ENCODE measurements at regions not wholly inside any gene's neighbourhood (a gene's known extent, or its start where the extent isn't known, plus 50 kb on each side); places are given as distances from the start of the nearest gene placed in this dataset.
"Not testable (repeated sequence)": the region's sequence is repeated elsewhere in the genome, so short reads cannot be mapped to it uniquely, and the experiment has no call there.

DNA sequence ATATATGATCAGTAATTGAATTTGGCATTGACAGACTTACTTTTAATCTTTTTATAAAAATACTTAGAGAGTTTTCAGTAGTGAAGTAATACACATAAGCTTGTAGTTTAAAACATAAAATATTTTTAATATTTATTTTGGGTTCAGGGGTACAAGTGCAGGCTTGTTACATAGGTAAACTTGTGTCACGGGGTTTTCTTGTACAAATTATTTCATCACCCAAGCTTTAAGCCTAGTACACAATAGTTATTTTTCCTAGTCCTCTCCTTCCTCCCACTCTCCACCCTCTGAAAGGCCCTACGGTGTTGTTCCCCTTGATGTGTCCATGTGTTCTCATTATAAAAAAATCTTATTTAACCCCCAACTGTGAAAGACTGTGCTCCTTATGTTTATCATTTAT lies 1397.8 kb upstream of the RAG2 start:
- H3K4me3 ChIP-seq (ENCODE audit: low read depth, low read length), result no peak overlapping the region
- TF ChIP-seq, protein P1, sequence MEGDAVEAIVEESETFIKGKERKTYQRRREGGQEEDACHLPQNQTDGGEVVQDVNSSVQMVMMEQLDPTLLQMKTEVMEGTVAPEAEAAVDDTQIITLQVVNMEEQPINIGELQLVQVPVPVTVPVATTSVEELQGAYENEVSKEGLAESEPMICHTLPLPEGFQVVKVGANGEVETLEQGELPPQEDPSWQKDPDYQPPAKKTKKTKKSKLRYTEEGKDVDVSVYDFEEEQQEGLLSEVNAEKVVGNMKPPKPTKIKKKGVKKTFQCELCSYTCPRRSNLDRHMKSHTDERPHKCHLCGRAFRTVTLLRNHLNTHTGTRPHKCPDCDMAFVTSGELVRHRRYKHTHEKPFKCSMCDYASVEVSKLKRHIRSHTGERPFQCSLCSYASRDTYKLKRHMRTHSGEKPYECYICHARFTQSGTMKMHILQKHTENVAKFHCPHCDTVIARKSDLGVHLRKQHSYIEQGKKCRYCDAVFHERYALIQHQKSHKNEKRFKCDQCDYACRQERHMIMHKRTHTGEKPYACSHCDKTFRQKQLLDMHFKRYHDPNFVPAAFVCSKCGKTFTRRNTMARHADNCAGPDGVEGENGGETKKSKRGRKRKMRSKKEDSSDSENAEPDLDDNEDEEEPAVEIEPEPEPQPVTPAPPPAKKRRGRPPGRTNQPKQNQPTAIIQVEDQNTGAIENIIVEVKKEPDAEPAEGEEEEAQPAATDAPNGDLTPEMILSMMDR (conservative IDR thresholded peaks at IDR 0.05; ENCODE audit: low read depth, low read length), result no peak
- DNase-seq (ENCODE audit: low read depth), result no peak

DNA sequence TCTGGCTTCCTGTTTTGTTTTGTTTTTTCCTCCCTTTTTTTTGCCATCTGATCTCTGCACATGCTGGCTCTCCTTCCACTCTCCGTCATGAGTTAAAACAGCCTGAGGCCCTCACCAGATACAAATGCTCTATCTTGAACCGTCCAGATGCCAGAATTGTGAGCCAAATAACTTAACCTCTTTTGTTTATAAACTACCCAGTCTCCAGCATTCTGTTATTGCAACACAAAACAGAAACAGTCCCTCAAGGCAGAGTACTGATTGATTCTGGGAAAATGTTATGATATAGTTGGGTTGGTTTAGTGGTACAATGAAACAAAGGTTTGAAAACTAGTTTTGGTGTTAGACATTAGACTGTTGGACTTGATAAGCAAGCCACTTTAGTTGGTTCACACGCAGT lies 1390.0 kb upstream of the RAG2 start:
- H3K4me3 ChIP-seq (ENCODE audit: low read depth, low read length), result no peak overlapping the region
- TF ChIP-seq, protein P1 (conservative IDR thresholded peaks at IDR 0.05; ENCODE audit: low read depth, low read length), result no peak
- DNase-seq (ENCODE audit: low read depth), result no peak

DNA sequence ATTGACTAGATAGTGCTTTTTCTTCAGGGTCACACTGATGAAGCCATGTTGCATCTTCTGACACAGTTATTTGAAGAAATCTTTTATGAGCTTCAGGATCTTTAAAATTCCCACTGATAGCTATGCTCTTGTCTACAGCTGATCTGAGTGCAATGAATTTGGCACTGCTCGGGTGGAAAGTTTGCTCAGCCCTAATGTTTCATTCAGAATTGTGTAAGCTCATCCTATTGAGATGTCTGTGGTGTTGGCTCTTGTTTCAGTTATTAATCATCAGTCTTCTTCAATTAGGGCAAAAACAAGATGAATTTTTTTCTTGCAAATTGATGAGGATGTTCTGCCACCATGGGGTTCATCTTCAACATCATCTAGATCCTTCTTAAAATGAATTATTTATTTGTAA lies 1387.0 kb upstream of the RAG2 start:
- TF ChIP-seq, protein P1 (conservative IDR thresholded peaks at IDR 0.05; ENCODE audit: low read depth, low read length), result no peak
- no peak overlapping the region for H3K4me3 ChIP-seq (ENCODE audit: low read depth, low read length)
- no peak for DNase-seq (ENCODE audit: low read depth)

DNA sequence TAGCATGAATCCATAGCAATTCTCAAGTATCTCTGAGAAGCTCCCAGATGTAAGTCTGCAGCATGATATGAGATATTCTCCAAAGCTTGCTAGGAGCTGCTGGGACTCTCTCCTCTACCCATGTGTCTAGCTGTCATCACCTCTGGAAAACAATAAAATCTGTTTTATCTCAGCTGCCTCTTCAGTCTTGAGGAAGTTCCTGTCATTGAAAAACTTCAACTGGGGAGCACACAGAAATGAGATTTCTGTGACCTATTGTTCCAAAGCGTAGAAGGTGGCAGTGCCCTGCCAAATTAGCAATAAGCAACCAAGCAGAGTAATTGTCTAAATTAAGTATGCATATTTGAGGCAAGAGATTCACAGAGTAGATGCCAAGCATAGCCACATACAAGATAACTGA lies 1380.6 kb upstream of the RAG2 start:
- no peak for DNase-seq (ENCODE audit: low read depth)
- no peak overlapping the region for H3K4me3 ChIP-seq (ENCODE audit: low read depth, low read length)
- TF ChIP-seq, protein P1 (conservative IDR thresholded peaks at IDR 0.05; ENCODE audit: low read depth, low read length), result no peak

DNA sequence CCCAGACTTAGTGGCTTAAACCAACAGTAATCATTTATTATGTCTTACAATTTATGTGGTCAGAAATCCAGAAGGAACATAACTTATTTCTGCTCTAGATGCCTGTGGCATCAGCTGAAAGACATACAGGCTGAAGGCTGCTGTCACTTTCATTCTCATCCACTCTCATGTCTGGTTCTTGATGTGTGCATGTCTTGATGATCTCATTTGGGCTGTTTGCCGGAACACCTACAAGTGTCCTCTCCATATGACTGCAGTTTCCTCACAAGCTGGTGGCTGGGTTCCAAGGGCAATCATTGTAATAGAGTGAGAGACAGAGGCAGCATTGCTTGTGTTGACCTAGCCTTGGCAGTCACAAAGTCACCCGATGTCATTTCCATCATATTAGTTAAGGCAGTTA lies 1375.9 kb upstream of the RAG2 start:
- DNase-seq (ENCODE audit: low read depth), result no peak
- H3K4me3 ChIP-seq (ENCODE audit: low read depth, low read length), result no peak overlapping the region
- TF ChIP-seq, protein P1 (conservative IDR thresholded peaks at IDR 0.05; ENCODE audit: low read depth, low read length), result no peak

DNA sequence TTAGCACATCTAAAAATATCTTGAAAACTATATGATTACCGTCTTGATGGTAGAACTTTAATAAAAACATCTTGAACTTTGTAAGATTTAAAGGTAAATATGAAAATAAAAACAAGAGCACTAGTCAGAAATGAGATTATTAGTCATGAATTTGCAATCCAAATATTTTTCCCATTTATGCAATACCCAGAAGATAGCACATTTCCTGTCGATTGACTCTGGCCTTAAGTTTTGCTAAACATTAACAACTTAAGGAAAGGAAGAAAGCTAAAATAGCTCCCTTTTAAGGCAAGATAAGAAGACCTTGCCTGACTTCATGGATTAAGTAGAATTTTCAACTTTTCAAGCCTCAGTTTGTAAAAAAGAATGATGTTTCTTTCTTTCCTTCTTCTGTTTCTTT lies 1374.7 kb upstream of the RAG2 start:
- TF ChIP-seq, protein P1 (conservative IDR thresholded peaks at IDR 0.05; ENCODE audit: low read depth, low read length), result no peak
- no peak for DNase-seq (ENCODE audit: low read depth)
- no peak overlapping the region for H3K4me3 ChIP-seq (ENCODE audit: low read depth, low read length)

DNA sequence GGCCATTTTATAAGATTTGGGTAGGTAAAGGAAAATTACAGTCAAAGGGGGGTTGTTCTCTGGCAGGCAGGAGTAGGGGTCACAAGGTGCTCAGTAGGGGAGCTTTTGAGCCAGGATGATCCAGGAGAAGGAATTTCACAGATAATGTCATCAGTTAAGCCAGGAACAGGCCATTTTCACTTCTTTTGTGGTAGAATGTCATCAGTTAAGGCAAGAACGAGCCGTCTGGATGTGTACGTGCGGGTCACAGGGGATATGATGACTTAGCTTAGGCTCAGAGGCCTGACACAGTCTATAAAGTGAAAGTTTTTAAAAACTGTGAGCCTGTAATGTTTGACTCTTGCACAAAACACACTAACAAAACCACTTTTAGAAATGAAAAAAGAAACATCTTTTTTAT lies 1371.3 kb upstream of the RAG2 start:
- H3K4me3 ChIP-seq (ENCODE audit: low read depth, low read length); DNase-seq (ENCODE audit: low read depth): not testable (repeated sequence)

DNA sequence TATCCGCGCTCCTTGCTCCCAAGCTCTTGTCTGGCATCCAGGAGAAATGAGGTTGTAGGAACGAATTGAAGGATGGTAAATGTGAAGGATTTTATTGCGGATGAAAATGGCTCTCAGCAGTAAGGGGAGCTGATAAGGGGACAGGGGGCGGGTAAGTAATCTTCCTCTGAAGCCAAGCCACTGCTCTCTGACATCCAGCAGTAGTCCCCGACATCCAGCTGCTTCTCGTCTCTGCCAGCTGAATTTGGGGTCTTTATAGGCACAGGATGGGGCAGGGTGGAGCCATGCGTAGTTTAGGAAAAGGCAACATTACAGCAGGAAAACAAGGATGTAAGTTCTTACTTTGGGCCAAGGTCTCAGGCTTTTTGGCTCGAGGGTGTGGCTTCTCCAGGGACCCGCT lies 1370.1 kb upstream of the RAG2 start:
- TF ChIP-seq, protein P1 (conservative IDR thresholded peaks at IDR 0.05; ENCODE audit: low read depth, low read length), result no peak
- no peak for DNase-seq (ENCODE audit: low read depth)
- no peak overlapping the region for H3K4me3 ChIP-seq (ENCODE audit: low read depth, low read length)
